ENCODE measurements at regions not wholly inside any gene's neighbourhood (a gene's known extent, or its start where the extent isn't known, plus 50 kb on each side); places are given as distances from the start of the nearest gene placed in this dataset.

DNA sequence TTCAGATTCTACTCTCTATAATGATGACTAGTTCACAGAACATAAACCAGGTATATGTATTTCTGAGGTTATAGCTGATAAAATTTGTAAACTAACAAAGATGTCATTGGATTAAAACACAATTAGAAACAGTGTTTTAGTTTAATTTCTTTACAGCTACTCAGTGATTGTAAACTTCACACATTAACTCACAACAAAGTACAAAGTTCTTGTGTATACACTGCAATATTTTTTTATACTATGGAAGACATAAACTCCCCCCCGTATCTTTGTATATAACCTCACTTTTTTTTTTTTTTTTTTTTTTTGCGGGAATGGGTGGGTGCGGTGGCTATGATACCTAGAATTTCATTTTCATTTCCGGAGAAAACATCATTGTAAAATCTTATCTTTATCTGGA is 1043.2 kb downstream of the PCDH18 start:
- DNase-seq = no peak

DNA sequence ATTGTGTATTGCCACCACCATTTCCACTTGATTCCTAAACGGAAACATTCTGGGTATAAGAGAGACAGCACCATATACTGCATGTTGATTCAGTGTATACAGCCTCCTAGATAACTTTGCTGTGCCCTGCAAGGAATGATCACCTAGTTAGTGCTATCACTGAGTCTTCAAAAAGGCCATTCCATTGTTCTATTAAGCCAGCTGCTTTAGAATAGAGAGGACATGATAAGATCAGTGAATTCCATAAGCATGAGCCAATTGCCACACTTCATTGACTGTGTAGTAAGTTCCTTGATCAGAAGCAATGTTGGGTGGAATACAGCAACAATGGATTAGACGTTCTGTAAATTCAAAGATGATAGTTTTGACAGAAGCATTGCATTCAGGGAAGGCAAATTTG is 1047.3 kb downstream of the PCDH18 start:
- DNase-seq = no peak

DNA sequence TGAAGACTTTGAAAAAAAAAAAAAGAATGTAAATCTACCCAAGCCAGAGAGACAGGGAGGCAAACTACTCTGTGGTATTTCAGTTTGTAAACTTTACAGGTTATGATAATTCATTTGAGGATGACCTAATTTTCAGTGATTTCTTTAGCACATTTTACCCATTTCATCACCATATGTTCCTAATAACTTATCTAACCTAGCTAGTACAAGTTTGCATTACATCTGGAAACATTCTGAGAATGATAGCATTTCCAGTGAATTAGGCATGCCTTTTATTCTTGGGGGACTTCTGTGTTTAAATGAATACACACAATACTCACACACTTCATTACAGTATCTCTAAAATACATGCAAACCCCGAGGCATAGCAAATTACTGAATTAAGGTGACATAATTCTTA is 1055.5 kb downstream of the PCDH18 start:
- no peak for DNase-seq

DNA sequence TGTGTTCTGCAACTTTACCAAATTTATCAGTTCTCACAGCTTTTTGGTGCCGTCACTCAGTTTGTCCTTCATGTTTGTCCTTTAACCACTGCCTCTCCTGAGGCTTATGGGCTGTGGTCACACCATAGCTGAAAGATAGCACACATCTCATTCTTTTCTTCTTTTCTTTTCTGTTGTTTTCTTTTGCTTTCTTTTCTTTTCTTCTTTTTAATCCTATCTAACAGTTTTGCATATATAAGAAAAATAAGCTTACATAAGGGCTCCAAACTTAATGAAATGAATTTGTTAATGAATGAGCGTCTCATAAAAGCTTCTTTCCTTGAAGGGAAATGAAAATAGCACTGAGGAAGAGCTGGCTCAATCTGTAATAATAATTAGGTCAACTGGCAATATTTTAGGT is 1061.2 kb downstream of the PCDH18 start:
- DNase-seq = no peak

DNA sequence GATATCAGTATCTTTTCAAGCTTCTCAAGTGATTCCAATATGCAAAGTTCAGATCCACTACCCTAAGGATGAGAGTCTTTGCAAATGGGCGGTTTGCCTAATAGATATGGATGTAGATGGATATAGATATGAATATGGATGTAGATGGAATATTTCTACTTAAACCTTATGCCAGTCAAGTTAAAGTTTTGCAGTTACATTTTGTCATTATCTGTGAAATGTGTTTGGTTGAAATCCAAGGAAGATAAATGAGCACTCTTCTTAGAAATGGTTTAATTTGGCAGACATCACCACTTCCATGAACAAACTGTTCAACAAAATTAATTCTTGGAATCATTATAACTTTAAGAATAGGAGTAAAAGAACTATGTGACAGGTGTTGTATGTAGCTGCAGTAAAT is 1066.6 kb downstream of the PCDH18 start:
- DNase-seq = no peak

DNA sequence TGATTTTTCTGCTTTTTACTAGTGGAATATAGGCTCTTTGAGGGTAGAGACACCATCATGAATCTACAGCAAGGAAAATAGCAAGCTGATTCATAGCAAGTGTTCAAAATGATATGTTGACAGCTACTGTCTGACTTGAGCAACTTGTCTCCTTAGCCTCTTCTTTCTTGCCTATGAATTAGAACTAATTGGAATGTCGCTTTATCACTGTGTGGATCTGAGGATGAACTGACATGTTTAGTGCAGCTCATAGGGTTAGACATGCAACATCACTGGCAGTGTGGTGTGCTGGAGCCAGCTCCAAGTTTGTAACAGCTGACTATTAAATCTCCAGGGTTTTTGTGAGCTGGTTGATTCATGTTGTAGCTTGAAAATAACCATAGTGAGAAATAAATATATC is 1068.4 kb downstream of the PCDH18 start:
- DNase-seq = no peak

DNA sequence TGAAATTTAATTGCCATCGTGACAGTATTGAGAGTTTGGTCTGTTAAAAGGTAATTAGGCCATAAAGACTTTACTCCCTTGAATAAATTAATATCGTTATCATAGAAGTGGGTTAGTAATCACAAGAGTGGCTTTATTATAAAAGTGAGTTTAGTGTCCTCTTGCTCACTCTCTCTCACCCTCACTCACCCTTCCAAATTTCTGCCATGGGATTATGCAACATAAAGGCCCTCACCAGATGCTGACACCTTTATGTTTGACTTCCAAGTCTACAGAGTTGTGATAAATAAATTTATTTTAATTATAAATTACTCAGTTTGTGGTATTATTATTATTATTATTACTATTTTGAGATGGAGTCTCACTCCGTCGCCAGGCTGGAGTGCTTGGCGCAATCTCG is 1070.8 kb downstream of the PCDH18 start:
- no peak for DNase-seq

DNA sequence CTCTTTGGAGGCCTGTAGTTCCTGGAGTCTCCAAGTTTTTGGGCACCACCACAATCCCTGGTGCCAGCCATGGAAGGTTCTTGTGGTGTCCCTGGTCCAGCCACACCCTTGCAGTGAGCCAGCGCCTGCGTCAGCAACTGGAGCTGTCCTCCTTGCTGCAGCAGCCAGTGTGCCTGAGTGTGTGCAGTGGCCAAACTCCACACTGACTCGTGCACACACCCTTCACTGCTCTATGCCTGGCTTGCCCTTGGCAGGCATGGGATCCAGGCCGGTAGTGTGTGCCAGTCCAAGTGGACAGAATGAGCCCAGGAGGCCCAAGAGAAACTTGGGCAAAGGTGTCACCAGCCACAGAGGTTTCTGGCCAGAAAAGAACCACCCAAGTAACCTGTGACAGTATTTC is 1074.0 kb downstream of the PCDH18 start:
- DNase-seq = no peak

DNA sequence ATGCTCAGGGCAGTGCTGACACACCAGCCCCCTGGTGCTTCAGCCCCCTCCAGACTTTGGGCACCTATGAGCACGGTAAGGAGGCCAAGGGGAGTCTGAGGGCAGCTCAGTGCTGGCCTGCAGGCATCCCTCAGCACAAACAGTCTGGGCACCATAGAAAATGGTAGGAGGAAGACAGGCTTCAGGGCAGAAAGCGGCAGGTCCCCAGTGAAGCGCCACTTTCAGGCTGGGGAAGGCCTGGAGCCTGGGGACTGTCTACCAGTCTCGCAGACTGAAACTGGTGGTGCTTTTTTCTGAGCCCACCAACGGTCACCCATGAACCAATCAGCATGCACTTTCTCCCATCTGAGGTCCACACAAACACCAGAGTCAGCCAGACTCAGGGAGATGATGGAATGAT is 1074.7 kb downstream of the PCDH18 start:
- DNase-seq = no peak

DNA sequence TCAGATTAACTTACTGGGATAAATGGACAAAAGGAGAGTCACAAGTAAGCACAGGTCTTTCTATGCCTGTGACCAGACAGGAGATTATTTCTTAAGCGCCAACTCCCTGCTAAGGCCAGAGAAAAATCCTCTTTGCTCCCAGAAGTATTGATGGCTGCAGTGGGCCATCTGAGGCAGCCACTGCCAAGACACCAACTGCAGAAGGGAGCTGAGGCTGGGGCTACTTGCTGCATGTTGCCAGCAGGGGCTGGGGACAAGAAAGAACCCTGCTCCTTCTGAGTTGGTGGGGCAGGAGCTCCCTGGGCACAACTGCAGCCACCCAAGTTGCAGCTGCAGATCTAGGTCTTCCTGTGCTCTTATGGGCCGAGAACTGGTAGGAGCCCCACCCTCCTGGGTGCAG is 1075.3 kb downstream of the PCDH18 start:
- DNase-seq = no peak

DNA sequence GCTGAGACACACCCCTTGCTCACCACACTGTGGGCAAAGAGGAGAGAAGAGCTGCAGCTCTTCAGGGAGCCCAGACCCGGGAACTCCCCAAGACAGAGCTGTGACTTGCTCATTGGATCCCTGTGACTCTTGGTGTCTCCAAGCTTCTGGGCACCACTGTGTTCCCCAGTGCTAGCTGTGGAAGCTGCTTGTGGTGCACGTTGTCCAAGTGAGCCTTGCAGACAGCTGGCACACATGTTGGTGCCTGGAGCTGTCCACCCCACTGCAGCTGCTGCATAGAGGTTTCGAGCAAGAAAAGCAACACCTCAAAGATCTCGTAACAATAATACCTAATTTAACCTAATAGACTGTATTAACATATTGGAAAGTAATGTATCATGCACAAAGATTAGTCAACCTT is 1089.3 kb downstream of the PCDH18 start:
- DNase-seq = no peak

DNA sequence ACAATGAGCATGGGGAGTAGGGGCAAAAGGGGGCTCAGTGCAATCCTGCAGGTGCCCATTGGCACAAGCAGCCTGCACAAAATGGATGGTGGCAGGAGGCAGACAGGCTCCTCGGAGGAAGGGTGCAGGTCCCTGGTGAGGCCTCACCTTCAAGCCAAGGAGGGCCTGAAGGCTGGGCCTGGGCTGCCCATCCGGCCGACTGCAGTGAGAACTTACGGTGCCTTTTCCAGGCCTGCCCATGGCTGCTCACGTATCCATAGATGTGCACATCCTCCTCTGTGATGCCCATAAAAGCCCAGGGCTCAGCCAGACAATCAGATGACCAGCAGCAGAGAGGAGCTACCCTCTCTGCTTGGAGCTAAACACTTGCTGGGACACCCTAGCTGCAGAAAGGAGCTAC is 1089.8 kb downstream of the PCDH18 start:
- no peak for DNase-seq

DNA sequence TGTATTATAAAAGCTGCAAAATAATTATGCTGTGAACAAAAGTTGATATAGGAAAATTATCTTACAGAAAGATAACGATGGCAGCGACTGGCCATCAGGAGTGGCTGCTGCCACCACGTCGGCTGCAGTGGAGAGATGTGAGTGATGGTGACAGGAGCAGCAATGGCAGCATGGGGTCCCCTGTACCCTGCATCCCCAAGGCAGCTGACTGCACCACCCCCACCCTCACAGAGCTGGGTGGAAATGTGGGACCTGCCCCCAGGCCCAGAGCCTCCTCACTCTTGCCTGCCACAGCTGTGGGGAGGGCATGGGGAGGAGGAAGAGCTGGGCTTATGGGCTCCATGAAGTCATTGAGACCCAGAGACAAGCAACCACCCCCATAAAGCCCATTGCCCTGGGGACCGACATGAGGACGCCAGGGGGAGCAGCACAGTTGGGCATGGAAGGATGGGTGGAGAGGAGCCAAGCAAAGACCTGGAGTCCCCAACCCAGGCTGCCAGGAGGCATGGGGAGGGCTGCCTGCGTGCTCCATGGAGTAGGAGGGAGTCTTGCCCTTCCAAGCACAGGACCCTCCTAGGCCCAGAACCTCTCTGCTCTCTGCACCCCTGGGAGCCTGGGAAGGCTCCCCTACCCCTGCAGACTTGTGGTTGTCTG is 1090.5 kb downstream of the PCDH18 start:
- no peak for DNase-seq

DNA sequence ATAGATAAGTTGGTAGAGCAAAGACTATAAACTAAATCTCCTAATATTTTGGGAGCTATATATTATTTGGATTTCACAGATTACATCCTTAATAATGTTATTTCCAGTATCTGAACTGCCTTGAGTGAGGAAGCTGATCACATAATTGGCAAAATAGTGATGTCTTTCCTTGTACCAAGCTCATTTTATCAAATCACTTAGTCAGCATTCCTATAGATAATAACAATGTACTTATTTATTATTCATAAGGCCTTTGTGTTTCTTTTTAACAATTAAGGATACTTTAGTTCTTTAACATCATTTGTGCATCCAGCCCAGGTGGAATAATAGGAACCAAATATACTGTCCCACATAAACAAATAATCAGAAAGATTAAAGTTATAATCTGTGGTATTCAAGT is 1093.6 kb downstream of the PCDH18 start:
- DNase-seq = no peak

DNA sequence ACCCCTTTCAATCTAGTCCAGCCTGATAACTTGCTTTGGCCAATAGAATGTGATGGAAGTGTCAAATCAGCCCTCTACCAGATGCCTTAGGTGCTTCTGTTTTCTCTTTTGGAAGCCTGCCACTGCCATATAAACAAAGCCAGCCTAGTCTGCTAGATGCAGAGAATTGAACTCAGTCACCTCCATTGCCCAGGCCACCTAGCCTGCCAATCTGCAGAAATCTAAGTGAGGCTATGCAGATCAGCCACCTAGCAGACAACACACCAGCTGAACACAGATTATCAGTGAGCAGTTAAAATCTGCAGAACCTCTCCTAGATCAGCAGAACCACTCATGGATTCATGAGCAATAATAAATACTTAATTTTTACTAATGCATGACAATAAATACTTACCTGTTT is 1108.2 kb downstream of the PCDH18 start:
- no peak for DNase-seq

DNA sequence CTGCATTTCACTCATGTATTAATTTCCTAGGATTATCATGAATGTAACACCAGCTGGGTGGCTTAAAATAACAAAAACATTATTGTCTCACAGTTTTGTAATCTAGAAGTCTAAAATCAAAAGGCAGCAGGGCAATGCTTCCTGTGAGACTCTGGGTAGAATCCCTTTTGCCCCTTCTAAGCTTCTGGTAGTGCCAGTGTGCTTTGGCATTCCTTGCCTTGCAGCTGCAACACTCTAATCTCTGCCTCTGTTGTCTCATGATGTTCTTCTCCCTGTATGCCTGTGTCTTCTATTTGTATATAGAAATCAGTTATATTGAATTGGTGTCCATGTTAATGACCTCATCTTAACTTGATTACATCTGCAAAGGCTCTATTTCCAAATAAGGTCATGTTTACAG is 1117.3 kb downstream of the PCDH18 start:
- no peak for DNase-seq

DNA sequence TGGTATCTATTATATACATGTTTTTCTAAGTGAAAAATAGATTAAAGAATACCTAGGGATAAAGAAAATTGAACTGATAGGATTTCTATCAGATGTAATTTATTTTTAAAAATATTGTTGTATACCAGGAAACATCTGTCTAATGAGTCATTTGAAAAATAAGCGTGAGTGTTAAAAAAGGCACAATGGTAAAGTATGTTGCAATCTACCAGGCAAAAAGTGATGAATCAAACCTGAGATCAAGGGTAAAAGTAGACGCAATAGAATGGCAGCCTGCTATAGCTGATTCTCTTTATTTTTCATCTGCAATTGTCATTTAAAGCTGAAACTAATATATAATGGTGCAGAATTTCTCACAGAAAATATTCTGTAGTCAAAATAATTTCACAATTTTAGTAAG is 1119.6 kb downstream of the PCDH18 start:
- no peak for DNase-seq

DNA sequence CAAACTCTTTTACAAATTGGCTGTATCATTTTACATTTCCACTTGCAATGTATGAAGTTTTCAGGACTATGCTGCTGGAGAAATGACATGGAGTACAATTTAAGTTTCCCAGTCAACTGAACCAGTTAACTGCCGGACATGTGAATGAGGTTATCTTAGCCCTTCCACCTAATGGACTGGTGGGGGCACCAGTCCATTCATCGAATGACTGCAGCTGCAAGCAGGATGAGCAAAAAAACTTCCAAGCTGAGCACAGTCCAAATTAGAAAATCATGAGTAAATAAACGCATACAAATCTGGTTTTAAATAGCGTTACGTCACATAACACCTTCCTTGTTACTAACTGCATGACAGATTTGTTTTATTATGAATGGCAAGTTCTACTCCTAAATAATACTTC is 1131.5 kb downstream of the PCDH18 start:
- DNase-seq = no peak

DNA sequence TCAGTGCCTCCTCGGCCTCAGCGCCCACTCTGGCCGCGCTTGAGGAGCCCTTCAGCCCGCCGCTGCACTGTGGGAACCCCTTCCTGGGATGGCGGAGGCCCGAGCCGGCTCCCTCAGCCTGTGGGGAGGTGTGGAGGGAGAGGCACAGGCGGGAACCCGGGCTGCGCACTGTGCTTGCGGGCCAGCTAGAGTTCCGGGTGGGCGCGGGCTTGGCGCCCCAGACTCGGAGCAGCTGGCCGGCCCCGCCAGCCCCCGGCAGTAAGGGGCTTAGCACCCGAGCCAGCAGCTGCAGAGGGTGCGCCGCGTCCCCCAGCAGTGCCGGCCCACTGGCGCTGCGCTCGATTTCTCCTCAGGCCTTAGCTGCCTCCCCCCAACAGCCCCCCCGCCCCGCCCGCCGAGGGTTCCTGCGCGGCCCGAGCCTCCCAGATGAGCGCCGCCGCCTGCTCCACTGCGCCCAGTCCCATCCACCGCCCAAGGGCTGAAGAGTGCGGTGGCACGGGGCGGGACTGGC is 1137.0 kb downstream of the PCDH18 start:
- DNase-seq = no peak

DNA sequence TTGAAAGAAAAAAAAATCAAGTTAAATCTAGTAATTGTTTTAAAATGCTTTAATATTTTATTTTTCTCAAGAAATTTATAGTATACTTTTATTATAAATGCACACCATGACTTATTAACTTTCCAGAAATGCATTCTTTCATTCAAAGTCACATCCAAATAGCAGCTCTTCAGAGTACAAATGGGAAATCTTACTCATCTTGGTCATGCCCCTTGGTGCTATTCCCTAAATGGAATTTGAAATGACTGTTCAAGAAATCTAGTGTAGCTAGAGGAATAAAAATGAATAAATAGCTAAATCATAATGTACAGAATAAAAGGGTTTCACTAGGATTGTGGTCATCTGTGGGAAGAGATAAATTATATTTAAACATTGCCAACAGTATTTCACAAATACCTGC is 1139.7 kb downstream of the PCDH18 start:
- no peak for DNase-seq

DNA sequence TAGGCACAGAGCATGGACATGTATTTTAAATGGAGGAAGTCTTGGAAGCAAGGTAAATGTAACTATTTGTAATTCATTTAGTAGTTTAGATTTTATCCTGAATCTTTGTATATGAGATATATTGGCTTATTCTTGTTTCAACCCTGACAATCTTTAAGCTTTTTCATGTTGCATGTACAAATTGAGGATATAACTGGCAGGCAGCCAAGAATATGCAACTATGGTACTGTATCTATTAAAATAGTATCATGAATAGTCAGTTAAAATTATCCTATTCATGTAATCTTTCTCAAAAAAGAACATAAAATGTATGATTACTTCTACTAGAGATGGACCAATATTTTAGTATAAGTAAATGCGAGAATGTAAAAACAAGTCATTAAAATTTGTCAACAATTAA is 1141.5 kb downstream of the PCDH18 start:
- DNase-seq = no peak

DNA sequence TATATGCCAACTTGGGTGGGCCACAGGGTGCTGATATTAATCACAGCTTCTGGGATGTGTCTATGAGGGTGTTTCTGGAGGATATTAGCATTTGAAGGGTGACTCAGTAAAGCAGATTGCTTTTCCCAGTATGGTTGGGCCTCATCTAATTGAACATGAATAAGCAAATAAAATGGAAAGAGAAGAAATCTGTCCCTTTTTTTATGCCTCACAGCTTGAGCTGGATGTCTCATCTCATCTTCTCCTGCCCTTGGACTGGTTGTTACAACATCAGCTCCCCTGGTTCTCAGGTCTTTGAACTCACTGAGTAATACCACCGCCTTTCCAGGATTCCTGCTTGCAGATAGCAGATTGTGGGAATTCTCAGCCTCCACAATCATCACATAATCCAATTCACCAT is 1149.2 kb downstream of the PCDH18 start:
- DNase-seq = no peak

DNA sequence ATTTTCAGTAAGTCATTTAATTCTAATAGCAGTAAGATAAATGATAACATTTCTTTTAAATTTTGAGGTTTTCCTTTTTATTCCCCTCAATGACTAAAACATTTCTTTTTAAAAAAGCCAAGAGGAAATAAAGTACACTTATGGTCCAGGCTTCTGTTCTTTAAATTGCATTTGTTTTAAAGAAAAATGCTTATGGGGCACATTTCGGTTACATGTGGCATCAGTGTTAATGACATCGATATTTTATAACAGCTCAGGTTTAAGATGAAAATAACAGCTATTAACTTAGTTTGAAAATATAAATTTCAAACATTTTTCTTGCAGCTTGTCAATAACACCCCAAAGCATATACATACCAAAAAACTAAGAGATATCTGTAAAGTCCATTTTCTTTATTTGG is 1161.1 kb downstream of the PCDH18 start:
- no peak for DNase-seq

DNA sequence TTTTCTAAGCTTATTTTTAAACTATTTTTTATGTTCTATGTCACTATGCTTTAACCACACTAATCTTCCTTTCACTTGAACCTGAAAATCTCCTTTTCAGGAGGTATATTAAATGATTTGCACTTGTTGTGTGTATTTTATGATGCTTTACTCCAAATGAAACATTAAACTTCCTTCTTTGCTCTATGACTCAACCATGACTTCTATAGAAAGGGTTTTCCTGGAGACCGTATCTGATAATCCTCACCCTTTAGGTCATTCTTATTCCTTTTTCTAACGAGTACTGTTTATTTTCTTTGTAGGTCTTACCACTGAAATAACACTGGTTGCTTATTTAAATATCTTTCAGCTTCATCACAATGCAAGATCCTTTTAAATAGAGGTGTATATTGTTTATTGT is 1163.2 kb downstream of the PCDH18 start:
- DNase-seq = no peak

DNA sequence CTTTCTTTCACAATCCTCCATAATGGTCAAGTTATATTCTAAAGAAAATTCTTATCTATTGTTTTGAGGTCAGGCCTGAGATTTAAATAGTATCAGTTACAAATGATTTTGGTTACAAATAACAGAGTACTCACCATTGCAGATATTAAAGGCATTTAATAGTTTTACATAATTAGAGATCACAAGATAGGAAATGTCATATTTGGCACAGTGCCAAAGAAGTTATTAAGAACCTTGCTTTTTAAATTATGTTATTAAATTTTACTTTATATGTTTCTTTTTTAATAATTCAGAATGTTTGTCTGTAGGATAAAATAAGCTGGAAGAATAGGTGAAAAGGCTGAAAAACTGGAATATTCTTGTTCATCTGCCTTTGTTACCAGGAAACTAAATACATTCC is 1174.7 kb downstream of the PCDH18 start:
- no peak for DNase-seq

DNA sequence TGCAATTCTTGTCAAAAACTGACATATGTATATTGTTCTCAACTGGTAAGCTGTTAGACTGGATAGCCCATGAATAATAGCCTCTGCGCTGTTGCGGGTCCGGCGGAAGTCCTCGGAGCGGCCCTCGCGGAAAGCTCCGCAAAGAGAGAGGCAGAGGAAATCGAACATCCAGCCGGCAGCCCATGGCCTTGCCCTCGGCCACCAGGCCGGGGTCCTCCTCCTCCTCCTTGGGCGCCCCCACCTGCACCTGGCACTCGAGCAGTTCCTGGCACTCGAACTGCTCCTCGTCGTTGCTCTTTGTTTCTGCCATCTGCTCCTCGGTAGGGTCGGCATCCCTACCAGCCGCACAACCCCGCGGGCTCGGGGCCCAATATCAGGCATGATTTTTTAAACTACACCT is 1176.3 kb downstream of the PCDH18 start:
- DNase-seq = no peak
